GM18499 (cell line): ENCODE measurements at regions not wholly inside any gene's neighbourhood (a gene's known extent, or its start where the extent isn't known, plus 50 kb on each side); places are given as distances from the start of the nearest gene placed in this dataset.
"Not testable (repeated sequence)": the region's sequence is repeated elsewhere in the genome, so short reads cannot be mapped to it uniquely, and the experiment has no call there.

Experiments used
- ATAC-seq: cut with Tn5 transposase; IDR thresholded peaks from one replicate; pipeline ENCODE4 v1.9.1; 2021; ENCODE audit warnings: moderate number of reproducible peaks; ENCODE audit not compliant: insufficient read depth, unreplicated experiment

- ATAC-seq = not testable (repeated sequence)
Observed at GRCh38 chr1:144140243-144140642, 168.5 kb upstream of the FAM72C start.

GRCh38 chr1:144105006-144105405 lies 133.2 kb upstream of the FAM72C start:
- ATAC-seq = not testable (repeated sequence)

- not testable (repeated sequence) for ATAC-seq
Observed at GRCh38 chr1:144104000-144104677, 132.4 kb upstream of the FAM72C start.

DNA sequence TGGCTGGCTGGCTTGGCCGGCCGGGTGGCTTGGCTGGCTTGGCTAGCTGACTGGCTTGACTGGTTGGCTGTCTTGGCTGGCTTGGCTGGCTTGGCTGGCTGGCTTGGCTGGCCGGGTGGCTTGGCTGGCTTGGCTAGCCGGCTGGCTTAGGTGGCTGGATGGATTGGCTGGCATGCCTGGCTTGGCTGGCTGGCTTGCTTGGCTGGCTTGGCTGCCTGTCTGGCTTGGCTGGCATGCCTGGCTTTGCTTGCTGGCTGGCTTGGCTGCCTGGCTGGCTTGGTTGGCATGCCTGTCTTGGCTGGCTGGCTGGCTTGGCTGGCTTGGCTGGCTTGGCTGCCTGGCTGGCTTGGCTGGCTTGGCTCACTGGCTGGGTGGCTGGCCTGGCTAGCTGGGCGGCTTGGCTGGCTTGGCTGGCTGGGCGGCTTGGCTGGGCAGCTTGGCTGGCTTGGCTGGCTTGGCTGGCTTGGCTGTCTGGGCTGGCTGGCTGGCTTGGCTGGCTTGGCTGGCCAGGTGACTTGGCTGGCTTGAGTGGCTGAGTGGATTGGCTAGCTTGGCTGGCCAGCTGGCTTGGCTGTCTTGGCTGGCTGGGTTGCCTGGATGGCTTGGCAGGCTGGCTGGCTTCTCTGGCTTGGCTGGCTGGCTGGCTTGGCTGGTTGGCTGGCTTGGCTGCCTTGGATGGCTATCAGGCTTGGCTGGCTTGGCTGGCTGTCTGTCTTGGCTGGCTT lies 131.5 kb upstream of the FAM72C start:
- ATAC-seq = not testable (repeated sequence)

DNA sequence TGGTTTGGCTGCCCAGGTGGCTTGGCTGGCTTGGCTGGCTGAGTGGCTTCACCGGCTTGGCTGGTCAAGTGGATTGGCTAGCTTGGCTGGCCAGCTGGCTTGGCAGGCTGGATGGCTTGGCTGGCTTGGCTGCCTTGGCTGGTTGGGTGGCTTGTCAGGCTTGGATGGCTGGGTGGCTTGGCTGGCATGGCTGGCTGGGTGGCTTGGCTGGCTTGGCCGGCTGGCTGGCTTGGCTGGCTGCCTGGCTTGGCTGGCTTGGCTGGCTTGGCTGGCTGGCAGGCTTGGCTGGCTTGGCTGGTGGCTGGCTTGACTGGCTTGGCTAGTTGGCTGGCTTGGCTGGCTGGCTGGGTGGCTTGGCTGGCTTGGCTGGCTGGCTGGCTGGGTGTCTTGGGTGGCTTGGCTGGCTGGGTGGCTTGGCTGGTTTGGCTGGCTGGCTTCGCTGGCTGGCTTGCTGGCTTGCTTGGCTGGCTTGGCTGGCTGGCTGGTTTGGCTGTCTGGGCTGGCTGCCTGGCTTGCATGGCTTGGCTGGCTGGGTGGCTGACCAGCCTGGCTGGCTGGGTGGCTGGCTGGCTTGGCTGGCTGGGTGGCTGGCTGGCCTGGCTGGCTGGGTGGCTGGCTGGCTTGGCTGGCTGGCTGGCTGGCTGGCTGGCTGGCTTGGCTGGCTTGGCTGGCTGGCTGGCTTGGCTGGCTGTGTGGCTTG lies 130.4 kb upstream of the FAM72C start:
- not testable (repeated sequence) for ATAC-seq

- ATAC-seq = no peak
Observed at GRCh38 chr1:144101397-144102045, 129.7 kb upstream of the FAM72C start.

GRCh38 chr1:144077167-144077841 lies 105.5 kb upstream of the FAM72C start:
- ATAC-seq = not testable (repeated sequence)

DNA sequence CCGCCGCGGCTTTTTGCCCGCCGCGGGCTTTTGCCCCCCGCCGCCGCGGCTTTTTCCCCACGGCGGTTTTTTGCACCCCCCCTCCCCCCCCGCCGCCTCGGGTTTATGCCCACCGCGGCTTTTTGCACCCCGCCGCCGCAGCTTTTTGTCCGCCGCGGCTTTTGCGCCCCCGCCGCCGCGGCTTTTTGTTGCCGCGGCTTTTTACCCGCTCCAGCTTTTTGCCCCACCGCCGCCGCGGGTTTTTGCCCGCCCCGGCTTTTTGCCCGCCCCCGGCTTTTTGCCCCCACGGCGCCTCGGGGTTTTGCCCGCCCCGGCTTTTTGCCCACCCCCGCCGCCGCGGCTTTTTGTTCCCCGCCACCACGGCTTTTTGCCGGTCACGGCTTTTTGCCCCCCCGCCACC lies 104.9 kb upstream of the FAM72C start:
- not testable (repeated sequence) for ATAC-seq

DNA sequence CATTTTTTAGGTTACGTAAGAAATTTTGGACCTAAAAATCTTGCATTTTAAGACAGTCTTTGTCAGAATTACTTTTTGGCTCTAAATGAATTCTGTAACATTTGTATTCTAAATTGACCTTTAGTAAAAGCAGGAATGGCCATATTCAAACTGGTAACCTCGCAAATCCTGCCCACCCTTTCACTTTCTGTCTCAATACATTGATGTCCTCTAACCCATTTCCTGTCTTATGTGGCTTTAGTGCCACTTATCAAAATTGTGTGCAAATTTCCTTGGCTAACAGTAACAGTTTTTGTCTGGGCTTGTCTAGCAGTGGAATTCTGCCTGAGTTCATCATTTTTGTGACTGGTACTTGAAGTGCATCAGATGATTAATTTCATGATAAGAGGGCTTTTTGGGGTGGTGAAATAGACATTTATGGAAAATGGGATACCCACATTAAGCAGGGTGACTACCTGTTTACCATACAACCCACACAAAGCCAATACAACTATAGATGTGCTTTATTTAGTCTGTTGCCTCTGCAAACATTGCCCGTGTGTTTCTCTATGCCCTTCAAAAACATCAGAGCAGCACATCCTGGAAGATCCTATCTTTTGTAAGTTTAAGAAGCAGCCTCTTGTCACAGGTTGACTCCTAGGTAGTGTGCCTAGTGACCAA lies 98.7 kb upstream of the FAM72C start:
- not testable (repeated sequence) for ATAC-seq

- ATAC-seq = not testable (repeated sequence)
Observed at GRCh38 chr1:144067042-144067441, 95.3 kb upstream of the FAM72C start.

DNA sequence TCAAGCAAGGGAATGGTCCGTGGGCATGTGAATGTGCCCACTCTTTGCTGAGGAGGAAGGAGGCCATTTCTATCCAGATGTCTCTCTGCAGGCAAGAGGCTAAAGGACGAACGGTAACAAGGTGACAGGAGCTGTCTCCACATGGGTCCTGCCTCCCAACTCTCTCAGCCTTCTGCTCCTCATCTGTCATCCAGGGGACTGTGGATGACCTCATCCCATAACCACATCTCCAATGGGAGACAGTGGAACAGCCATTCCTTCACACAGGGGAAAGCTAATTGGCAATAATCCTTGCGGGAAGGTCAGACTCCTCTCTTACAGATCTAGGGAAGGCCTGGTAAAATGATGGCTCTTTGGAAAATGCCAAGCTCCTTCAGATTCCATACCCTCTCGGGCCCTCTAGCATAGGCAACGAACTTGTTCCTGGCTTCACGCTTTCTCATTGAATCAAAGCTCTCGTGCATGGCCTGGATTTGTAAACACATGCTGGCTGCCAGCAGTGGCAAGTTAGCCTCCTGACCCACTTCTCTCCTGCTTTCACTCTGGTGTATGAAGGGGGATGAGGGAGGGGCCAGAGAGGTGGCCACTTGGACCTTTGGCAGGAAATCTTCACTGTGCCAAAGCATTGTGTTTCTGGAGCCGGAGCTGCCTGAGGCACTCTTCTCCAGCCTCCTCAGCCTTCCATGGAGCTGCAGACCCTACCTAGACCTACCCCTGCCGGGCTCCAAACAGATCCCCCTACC lies 94.5 kb upstream of the FAM72C start:
- not testable (repeated sequence) for ATAC-seq

DNA sequence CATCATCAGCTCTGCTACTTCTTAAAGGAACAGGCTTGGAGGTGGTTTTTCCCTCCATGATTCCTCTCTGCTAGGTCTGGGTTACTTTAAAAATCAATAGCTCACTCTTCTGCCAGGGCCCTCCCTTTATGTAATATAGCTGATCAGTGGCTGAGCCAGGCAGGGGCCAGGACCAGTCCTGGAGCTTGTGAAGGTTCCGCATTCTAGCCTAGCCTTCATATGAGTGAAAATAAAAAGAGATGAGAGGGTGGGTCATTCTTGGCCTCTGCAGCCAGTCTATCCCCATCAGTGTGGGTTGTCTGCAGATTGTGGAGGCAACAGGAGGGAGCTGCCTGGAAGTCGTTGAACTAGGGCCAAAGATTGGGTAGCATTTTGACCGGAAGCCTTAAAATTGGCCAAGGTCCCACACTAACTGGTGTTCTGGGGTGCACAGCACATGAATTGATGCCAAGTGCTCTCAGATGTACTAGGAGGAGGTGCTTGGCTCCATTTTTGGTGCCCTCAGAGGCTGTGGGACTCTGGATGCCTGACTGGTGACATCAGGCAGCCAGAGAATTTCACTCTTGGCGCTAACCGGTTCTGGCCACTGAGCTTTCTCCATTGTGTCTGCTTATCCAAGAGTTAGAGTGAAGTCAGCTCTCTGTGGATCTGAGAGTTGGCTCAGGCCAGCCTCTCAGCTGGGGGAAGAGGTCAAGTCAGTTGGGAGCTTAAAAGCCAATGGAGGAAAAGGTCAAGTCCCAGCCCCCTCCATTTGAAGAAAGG lies 93.7 kb upstream of the FAM72C start:
- ATAC-seq = not testable (repeated sequence)

DNA sequence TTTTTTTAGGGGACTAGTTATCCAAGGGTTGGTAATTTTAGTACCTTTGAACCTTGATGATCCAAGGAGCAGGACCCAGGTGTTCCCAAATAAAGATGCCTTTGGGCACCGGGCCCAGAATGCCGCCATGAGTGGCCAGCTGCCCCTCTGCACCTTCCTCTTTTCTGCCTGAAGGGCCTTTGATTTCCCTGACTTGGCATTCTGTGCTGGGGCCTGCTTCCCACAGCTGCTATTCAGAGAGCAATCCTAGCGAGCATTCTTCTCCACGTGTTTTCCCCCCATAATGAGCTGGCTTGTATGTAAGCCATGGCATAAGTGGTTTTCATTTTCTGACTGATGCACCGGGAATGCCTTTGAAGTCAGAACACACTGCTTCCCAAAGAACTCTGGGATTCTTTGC lies 77.6 kb upstream of the FAM72C start:
- not testable (repeated sequence) for ATAC-seq

GRCh38 chr1:144046645-144047044 lies 74.9 kb upstream of the FAM72C start:
- not testable (repeated sequence) for ATAC-seq

DNA sequence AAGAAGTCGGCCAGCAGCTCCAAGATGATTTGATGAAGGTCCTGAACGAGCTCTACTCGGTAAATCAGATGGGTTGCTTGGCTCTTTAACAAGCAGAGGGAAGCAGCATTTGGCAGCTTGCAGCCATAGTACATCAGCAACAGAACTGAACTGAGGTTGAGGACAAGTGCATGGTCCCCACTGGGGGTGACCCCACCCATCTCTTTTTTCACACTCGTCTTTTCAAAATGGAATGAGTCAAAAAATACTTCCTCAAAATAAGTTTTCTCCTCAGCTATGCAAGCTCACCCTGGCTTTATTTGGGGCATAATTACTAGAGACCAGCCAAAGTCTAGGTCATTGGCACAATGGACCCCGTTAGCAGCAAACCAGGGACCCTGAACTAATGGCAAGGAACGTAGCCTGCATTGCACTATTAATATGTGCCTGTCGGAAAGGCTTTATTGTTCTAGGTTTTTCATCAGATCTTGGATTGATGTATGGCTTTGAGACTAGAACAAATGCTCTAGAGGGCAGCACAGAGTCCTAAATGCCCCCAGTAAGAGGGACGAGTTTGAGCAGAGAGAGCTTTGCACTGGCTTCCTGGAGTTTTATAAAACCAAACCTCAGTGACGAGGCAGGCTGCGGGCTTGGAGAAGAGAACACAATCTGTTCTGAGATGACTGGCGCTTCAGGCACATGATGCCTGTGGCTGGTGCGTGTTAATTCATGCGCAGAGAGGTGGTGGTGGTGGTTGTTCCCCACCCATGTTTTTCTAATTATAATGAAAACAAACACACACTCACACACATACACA lies 74.2 kb upstream of the FAM72C start:
- ATAC-seq = not testable (repeated sequence)

GRCh38 chr1:144042251-144042650 lies 70.5 kb upstream of the FAM72C start:
- ATAC-seq = not testable (repeated sequence)

- ATAC-seq = not testable (repeated sequence)
Observed at GRCh38 chr1:144040293-144040692, 68.5 kb upstream of the FAM72C start.
